MM.1S (cell line): ENCODE measurements at regions not wholly inside any gene's neighbourhood (a gene's known extent, or its start where the extent isn't known, plus 50 kb on each side); places are given as distances from the start of the nearest gene placed in this dataset.

ENCODE experiments used
- EZH2 ChIP-seq: fragments of 300-600 bp; sonication (generic); optimal IDR thresholded peaks from 2 replicates; pipeline ENCODE3; 2017; ENCODE audit warnings: low read depth, mild to moderate bottlenecking, antibody characterized with exemption, low read length, mixed read lengths
- TF ChIP-seq, protein P1 (sequence below): fragments of 300-600 bp; sonication (generic); IDR thresholded peaks from 2 replicates; pipeline ENCODE4 v1.5.1; 2016; ENCODE audit warnings: antibody characterized with exemption, low read length, mixed read lengths

- TF ChIP-seq, protein P1, sequence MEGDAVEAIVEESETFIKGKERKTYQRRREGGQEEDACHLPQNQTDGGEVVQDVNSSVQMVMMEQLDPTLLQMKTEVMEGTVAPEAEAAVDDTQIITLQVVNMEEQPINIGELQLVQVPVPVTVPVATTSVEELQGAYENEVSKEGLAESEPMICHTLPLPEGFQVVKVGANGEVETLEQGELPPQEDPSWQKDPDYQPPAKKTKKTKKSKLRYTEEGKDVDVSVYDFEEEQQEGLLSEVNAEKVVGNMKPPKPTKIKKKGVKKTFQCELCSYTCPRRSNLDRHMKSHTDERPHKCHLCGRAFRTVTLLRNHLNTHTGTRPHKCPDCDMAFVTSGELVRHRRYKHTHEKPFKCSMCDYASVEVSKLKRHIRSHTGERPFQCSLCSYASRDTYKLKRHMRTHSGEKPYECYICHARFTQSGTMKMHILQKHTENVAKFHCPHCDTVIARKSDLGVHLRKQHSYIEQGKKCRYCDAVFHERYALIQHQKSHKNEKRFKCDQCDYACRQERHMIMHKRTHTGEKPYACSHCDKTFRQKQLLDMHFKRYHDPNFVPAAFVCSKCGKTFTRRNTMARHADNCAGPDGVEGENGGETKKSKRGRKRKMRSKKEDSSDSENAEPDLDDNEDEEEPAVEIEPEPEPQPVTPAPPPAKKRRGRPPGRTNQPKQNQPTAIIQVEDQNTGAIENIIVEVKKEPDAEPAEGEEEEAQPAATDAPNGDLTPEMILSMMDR, result no peak
- TF ChIP-seq EZH2, result no peak
Observed at GRCh38 chr7:18317941-18318340, 177.6 kb upstream of the HDAC9 start.
